GM12878 (cell line): ENCODE measurements at regions not wholly inside any gene's neighbourhood (a gene's known extent, or its start where the extent isn't known, plus 50 kb on each side); places are given as distances from the start of the nearest gene placed in this dataset.

Experiments used
- ATAC-seq: fragments of 200-7000 bp; cut with Tn5 transposase; 3 replicates; pipeline ENCODE4 v1.9.1; 2020; ENCODE audit warnings: mild to moderate bottlenecking, moderate library complexity
- BruUV-seq: library from RNA; stranded (reverse); fragments of 400-500 nt; replicated peaks from 2 replicates; lab custom pipeline; 2021; lab: Mats Ljungman, UMichigan
- CTCF ChIA-PET: fragments of 300-600 bp; sonication (Branson Sonifier 250); formaldehyde crosslinking; extraction: SDS; loops from one replicate; lab custom pipeline; 2021; ENCODE audit warnings: inconsistent platforms; lab: Yijun Ruan, JAX
- POLR2A ChIA-PET: fragments of 350-600 bp; formaldehyde crosslinking; extraction: SDS; loops from one replicate; lab custom pipeline; 2021; ENCODE audit warnings: inconsistent platforms; lab: Charles Lee
- RAD21 ChIA-PET: fragments of 300-600 bp; sonication (Branson Sonifier 250); formaldehyde crosslinking; loops from one replicate; lab custom pipeline; 2023; ENCODE audit warnings: antibody characterized with exemption; ENCODE audit not compliant: unreplicated experiment; lab: Charles Lee
- SMC1A ChIA-PET: fragments of 300-600 bp; sonication (Branson Sonifier 250); formaldehyde crosslinking; loops from one replicate; lab custom pipeline; 2023; ENCODE audit not compliant: unreplicated experiment, uncharacterized antibody; lab: Charles Lee
- DNase-seq: peaks from one replicate; pipeline ENCODE4 v3.0.0-alpha.2; 2011; ENCODE audit warnings: low read depth, low spot score
- FAIRE-seq: peaks from 3 replicates; lab custom pipeline; 2011; peaks lifted over from hg19 to GRCh38; lab: Jason Lieb, UNC
- H2AFZ ChIP-seq: 2 replicates; pipeline ENCODE4 v1.6.0; 2011; ENCODE audit warnings: low read depth, low read length, control low read depth; ENCODE audit not compliant: control insufficient read depth
- H3K27ac ChIP-seq: 2 replicates; pipeline ENCODE4 v1.5.1; 2011; ENCODE audit warnings: control low read depth; ENCODE audit not compliant: control insufficient read depth, insufficient read depth
- H3K27me3 ChIP-seq, 2 experiments: replicated peaks in 1 of 2; 2 replicates each; pipeline versions ENCODE4 v1.6.0 to v1.6.1; 2011; ENCODE audit warnings: low read length in 1 of 2; ENCODE audit not compliant: control insufficient read depth in 2 of 2, insufficient read depth in 2 of 2
- H3K36me3 ChIP-seq, 2 experiments: 2 replicates each; pipeline ENCODE4 v1.5.1; 2011; ENCODE audit warnings: low read length in 1 of 2; ENCODE audit not compliant: control insufficient read depth in 2 of 2, insufficient read depth in 2 of 2
- H3K4me1 ChIP-seq: 2 replicates; pipeline ENCODE4 v1.6.1; 2011; ENCODE audit warnings: mild to moderate bottlenecking, low read length, moderate library complexity, mixed read lengths; ENCODE audit not compliant: control insufficient read depth, insufficient read depth
- H3K4me2 ChIP-seq: 2 replicates; pipeline ENCODE4 v1.6.0; 2011; ENCODE audit warnings: control low read depth; ENCODE audit not compliant: control insufficient read depth, insufficient read depth
- H3K4me3 ChIP-seq: fragments of 200-600 bp; sonication (generic); 2 replicates; pipeline ENCODE4 v1.5.1; 2016
- H3K79me2 ChIP-seq: 2 replicates; pipeline ENCODE4 v1.6.0; 2011; ENCODE audit warnings: low read length; ENCODE audit not compliant: control insufficient read depth, insufficient read depth
- H3K9ac ChIP-seq: 2 replicates; pipeline ENCODE4 v1.8.0; 2011; ENCODE audit warnings: low read length, control low read depth, mixed read lengths; ENCODE audit not compliant: control insufficient read depth, insufficient read depth
- H3K9me3 ChIP-seq: replicated peaks from 3 replicates; pipeline ENCODE4 v1.5.1; 2011; ENCODE audit warnings: mild to moderate bottlenecking, low read length; ENCODE audit not compliant: control insufficient read depth, insufficient read depth
- H4K20me1 ChIP-seq: 2 replicates; pipeline ENCODE4 v1.6.0; 2011; ENCODE audit not compliant: control insufficient read depth, insufficient read depth
- BHLHE40 ChIP-seq, 2 experiments: fragments of 450-650 bp in 1 of 2; IDR thresholded peaks; 2 replicates each; pipeline ENCODE4 v1.6.1; 2011 to 2017; ENCODE audit warnings: low read depth in 2 of 2, borderline replicate concordance in 1 of 2, improper control_type of control experiment in 1 of 2, low read length in 1 of 2, mild to moderate bottlenecking in 1 of 2
- CHD2 ChIP-seq: IDR thresholded peaks from 2 replicates; pipeline ENCODE4 v1.6.1; 2011; ENCODE audit warnings: low read depth, low read length, improper control_type of control experiment, borderline replicate concordance
- CTCF ChIP-seq, 3 experiments: IDR thresholded peaks in 2 of 3; conservative IDR thresholded peaks in 1 of 3; 2 replicates each; pipeline ENCODE4 v1.5.1; 2011; ENCODE audit warnings: low read depth in 3 of 3, low read length in 3 of 3, mild to moderate bottlenecking in 3 of 3, control low read depth in 2 of 3, moderate library complexity in 2 of 3, inconsistent platforms in 1 of 3, mixed read lengths in 1 of 3; ENCODE audit not compliant: control insufficient read depth in 2 of 3, insufficient read depth in 1 of 3; ENCODE audit errors: extremely low read depth in 1 of 3
- ELK1 ChIP-seq: IDR thresholded peaks from 2 replicates; pipeline ENCODE4 v1.6.1; 2012; ENCODE audit warnings: low read depth, low read length, improper control_type of control experiment
- IKZF1 ChIP-seq: fragments of 450-650 bp; conservative IDR thresholded peaks from 2 replicates; pipeline ENCODE4 v1.6.1; 2017; ENCODE audit warnings: antibody characterized with exemption, mild to moderate bottlenecking
- IKZF2 ChIP-seq, 2 experiments: fragments of 450-650 bp; IDR thresholded peaks; 2 replicates each; pipeline ENCODE4 v1.6.1; 2017; ENCODE audit warnings: mild to moderate bottlenecking in 2 of 2, moderate library complexity in 2 of 2
- JUND ChIP-seq: IDR thresholded peaks from 2 replicates; pipeline ENCODE4 v1.6.1; 2012; ENCODE audit warnings: low read depth, mild to moderate bottlenecking, low read length, improper control_type of control experiment, moderate library complexity
- MAX ChIP-seq: IDR thresholded peaks from 2 replicates; pipeline ENCODE4 v1.6.1; 2012; ENCODE audit warnings: low read depth, low read length, improper control_type of control experiment
- NRF1 ChIP-seq: conservative IDR thresholded peaks from 2 replicates; pipeline ENCODE4 v1.6.1; 2011; ENCODE audit warnings: mild to moderate bottlenecking, low read depth, low read length, improper control_type of control experiment
- POLR2AphosphoS5 ChIP-seq: IDR thresholded peaks from 2 replicates; pipeline ENCODE4 v1.6.1; 2011; ENCODE audit warnings: mild to moderate bottlenecking, low read length, inconsistent platforms
- SMAD1 ChIP-seq: fragments of 450-650 bp; IDR thresholded peaks from 2 replicates; pipeline ENCODE4 v1.6.1; 2018; ENCODE audit warnings: mild to moderate bottlenecking, low read depth; ENCODE audit not compliant: partially characterized antibody
- ZBTB33 ChIP-seq: fragments of 450-650 bp; IDR thresholded peaks from 2 replicates; pipeline ENCODE4 v1.6.1; 2017; ENCODE audit warnings: mild to moderate bottlenecking
- WGBS: methylation state at CpG from one replicate; pipeline ENCODE4 v1.1.6; 2016; ENCODE audit warnings: low lambda C conversion rate; ENCODE audit not compliant: insufficient replicate concordance, insufficient coverage; ENCODE audit errors: missing lambda C conversion rate; 5-methylcytosine and 5-hydroxymethylcytosine counted together
- in situ Hi-C: fragments of 300-500 bp; cut with MboI; formaldehyde crosslinking; loops from 9 replicates; pipeline ENCODE4 v1.14.3; 2018; ENCODE audit warnings: mixed read lengths
- intact Hi-C: fragments of 100-400 bp; cut with micrococcal nuclease; formaldehyde crosslinking; loops from one replicate; pipeline ENCODE4 v1.14.2; 2022; ENCODE audit not compliant: unreplicated experiment

- H3K4me3 ChIP-seq, result no peak overlapping the region
- H3K4me1 ChIP-seq, result no peaks in the 10 kb centered on the region
- ChIA-PET SMC1A (no interaction called here), CTCF (no interaction called here), RAD21 (no interaction called here), POLR2A (no interaction called here)
- no peaks in the 10 kb centered on the region for H3K36me3 ChIP-seq
- no peak overlapping the region for H3K27ac ChIP-seq
- H3K79me2 ChIP-seq, result no peaks in the 10 kb centered on the region
- DNase-seq (no peak), FAIRE-seq (no peak), ATAC-seq (no peak)
- no peak overlapping the region for H3K9ac ChIP-seq
- no peaks in the 10 kb centered on the region for H4K20me1 ChIP-seq
- BruUV-seq, result no TSS peak
- no peak for TF ChIP-seq SMAD1
- no peak for TF ChIP-seq IKZF2 (IDR thresholded peaks at IDR 0.05)
- no peak for TF ChIP-seq CTCF (IDR thresholded peaks at IDR 0.05 in 2 of 3, conservative IDR thresholded peaks at IDR 0.05 in 1 of 3; ENCODE audit: control insufficient read depth in 2 of 3, extremely low read depth in 1 of 3, insufficient read depth in 1 of 3, low read depth in 3 of 3, low read length in 3 of 3)
- TF ChIP-seq CHD2, result no peak
- TF ChIP-seq JUND, result no peak
- TF ChIP-seq POLR2AphosphoS5, result no peak
- TF ChIP-seq ELK1, result no peak
- TF ChIP-seq BHLHE40 (IDR thresholded peaks at IDR 0.05; ENCODE audit: borderline replicate concordance in 1 of 2, low read depth in 2 of 2, low read length in 1 of 2), result no peak
- no peak for TF ChIP-seq NRF1
- TF ChIP-seq ZBTB33, result no peak
- no peak for TF ChIP-seq MAX
- TF ChIP-seq IKZF1, result no peak
- H3K9me3 ChIP-seq, result no peaks in the 10 kb centered on the region
- intact Hi-C loops, result no loop called here
- no peak overlapping the region for H2AFZ ChIP-seq
- WGBS, result 19% methylated on average over 4 of the region's 4 CpGs
- H3K4me2 ChIP-seq, result no peak overlapping the region
- no peaks in the 10 kb centered on the region for H3K27me3 ChIP-seq
- in situ Hi-C loops, result no loop called here
Observed at GRCh38 chr1:189022015-189022414, 1455.6 kb downstream of the BRINP3 start.
